Panc1 (cell line): ENCODE measurements at regions not wholly inside any gene's neighbourhood (a gene's known extent, or its start where the extent isn't known, plus 50 kb on each side); places are given as distances from the start of the nearest gene placed in this dataset.

Source experiments
- ATAC-seq: fragments of 200-7000 bp; cut with Tn5 transposase; 2 replicates; pipeline ENCODE4 v1.9.1; 2020; ENCODE audit warnings: mild to moderate bottlenecking, moderate library complexity
- BruUV-seq: library from RNA; stranded (reverse); fragments of 400-500 nt; replicated peaks from 2 replicates; lab custom pipeline; 2021; lab: Mats Ljungman, UMichigan
- CTCF ChIA-PET: fragments of 300-600 bp; sonication (Branson Sonifier 250); formaldehyde crosslinking; loops from one replicate; lab custom pipeline; 2022; ENCODE audit warnings: antibody characterized with exemption; lab: Charles Lee
- POLR2A ChIA-PET: fragments of 300-600 bp; sonication (Branson Sonifier 250); formaldehyde crosslinking; loops from one replicate; lab custom pipeline; 2022; ENCODE audit warnings: antibody characterized with exemption; lab: Charles Lee
- DNase-seq: peaks from one replicate; pipeline ENCODE4 v3.0.0-alpha.2; 2010; ENCODE audit warnings: low read depth, low spot score
- H3K27ac ChIP-seq: 2 replicates; pipeline ENCODE4 v1.5.1; 2011; ENCODE audit warnings: mild to moderate bottlenecking, low read length, inconsistent platforms
- H3K27me3 ChIP-seq: fragments of 200-500 bp; sonication (Bioruptor generic); 2 replicates; pipeline ENCODE4 v1.6.0; 2014; ENCODE audit warnings: low read length, inconsistent platforms; ENCODE audit not compliant: control insufficient read depth, insufficient read depth
- H3K36me3 ChIP-seq: fragments of 200-500 bp; sonication (Bioruptor generic); 2 replicates; pipeline ENCODE4 v1.5.1; 2014; ENCODE audit warnings: inconsistent platforms, mild to moderate bottlenecking, low read length, moderate library complexity; ENCODE audit not compliant: control insufficient read depth, insufficient read depth
- H3K4me1 ChIP-seq: 2 replicates; pipeline ENCODE4 v1.5.1; 2011; ENCODE audit warnings: inconsistent platforms, mild to moderate bottlenecking, low read length, moderate library complexity; ENCODE audit not compliant: control insufficient read depth, insufficient read depth
- H3K4me3 ChIP-seq, 2 experiments: 2 replicates each; pipeline ENCODE4 v1.5.1; 2011 to 2012; ENCODE audit warnings: low read depth in 2 of 2, low read length in 2 of 2, mild to moderate bottlenecking in 2 of 2, inconsistent platforms in 1 of 2, moderate library complexity in 1 of 2
- H3K9me3 ChIP-seq: fragments of 200-500 bp; sonication (Bioruptor generic); 2 replicates; pipeline ENCODE4 v1.5.1; 2014; ENCODE audit warnings: low read depth, mild to moderate bottlenecking, inconsistent platforms, low read length, moderate library complexity; ENCODE audit not compliant: control insufficient read depth, insufficient read depth
- CTCF ChIP-seq: fragments of 450-650 bp; IDR thresholded peaks from 2 replicates; pipeline ENCODE4 v1.5.1; 2017; ENCODE audit warnings: mild to moderate bottlenecking
- POLR2AphosphoS5 ChIP-seq: IDR thresholded peaks from 2 replicates; pipeline ENCODE4 v1.6.1; 2012; ENCODE audit warnings: mild to moderate bottlenecking, low read depth, low read length, moderate library complexity
- REST ChIP-seq, 2 experiments: IDR thresholded peaks; 2 replicates each; pipeline ENCODE4 v1.6.1; 2011 to 2012; ENCODE audit warnings: low read depth in 2 of 2, control low read depth in 1 of 2, low read length in 1 of 2, mild to moderate bottlenecking in 1 of 2, moderate library complexity in 1 of 2; ENCODE audit not compliant: insufficient read depth in 1 of 2
- SIN3A ChIP-seq: IDR thresholded peaks from 2 replicates; pipeline ENCODE4 v1.6.1; 2012; ENCODE audit warnings: low read depth, mild to moderate bottlenecking, low read length, moderate library complexity, borderline replicate concordance; ENCODE audit not compliant: insufficient read depth
- TCF7L2 ChIP-seq: IDR thresholded peaks from 2 replicates; pipeline ENCODE4 v1.6.1; 2011; ENCODE audit warnings: mild to moderate bottlenecking, low read depth, low read length, inconsistent platforms
- in situ Hi-C: cut with HindIII; loops from 2 replicates; pipeline ENCODE4 v1.10.0; 2016; ENCODE audit warnings: low sequenced_read_pairs, low pct_unique_long_range_greater_than_20kb
- intact Hi-C: fragments of 100-400 bp; cut with micrococcal nuclease; formaldehyde crosslinking; loops from one replicate; pipeline ENCODE4 v1.10.0; 2022; ENCODE audit not compliant: unreplicated experiment

GRCh38 chr1:172760121-172760520 lies 101.2 kb downstream of the FASLG start:
- H3K27me3 ChIP-seq: 0 out of 2 replicates have a peak, but pooled peaks cover 2% of the 10 kb centered on the region
- no peak overlapping the region for H3K4me3 ChIP-seq
- ATAC-seq (no peak), DNase-seq (no peak)
- BruUV-seq: no TSS peak
- no peak for TF ChIP-seq SIN3A
- no peak for TF ChIP-seq TCF7L2
- no peak for TF ChIP-seq POLR2AphosphoS5
- TF ChIP-seq CTCF: no peak
- TF ChIP-seq REST (IDR thresholded peaks at IDR 0.05; ENCODE audit: insufficient read depth in 1 of 2, low read depth in 2 of 2, low read length in 1 of 2): no peak
- H3K9me3 ChIP-seq: no peaks in the 10 kb centered on the region
- no peaks in the 10 kb centered on the region for H3K4me1 ChIP-seq
- H3K36me3 ChIP-seq: no peaks in the 10 kb centered on the region
- ChIA-PET POLR2A (no interaction called here), CTCF (no interaction called here)
- intact Hi-C loops (no loop called here), in situ Hi-C loops (no loop called here)
- no peak overlapping the region for H3K27ac ChIP-seq

- no peak for ATAC-seq
- Histone ChIP-seq H3K27me3 (no peaks in the 10 kb centered on the region), H3K36me3 (no peaks in the 10 kb centered on the region), H3K27ac (no peak overlapping the region), H3K4me1 (no peaks in the 10 kb centered on the region), H3K9me3 (no peaks in the 10 kb centered on the region), H3K4me3 (no peak overlapping the region)
- no peak for DNase-seq
- TF ChIP-seq SIN3A: no peak
- TF ChIP-seq TCF7L2: no peak
- no peak for TF ChIP-seq REST (IDR thresholded peaks at IDR 0.05; ENCODE audit: insufficient read depth in 1 of 2, low read depth in 2 of 2, low read length in 1 of 2)
- TF ChIP-seq CTCF: no peak
- TF ChIP-seq POLR2AphosphoS5: no peak
- no TSS peak for BruUV-seq
- CTCF ChIA-PET: no interaction called here
- intact Hi-C loops (no loop called here), in situ Hi-C loops (no loop called here)
- POLR2A ChIA-PET: no interaction called here
Measured at GRCh38 chr1:172761581-172762486, 102.9 kb downstream of the FASLG start.
